KG1 (cell line): ENCODE measurements at regions not wholly inside any gene's neighbourhood (a gene's known extent, or its start where the extent isn't known, plus 50 kb on each side); places are given as distances from the start of the nearest gene placed in this dataset.
"Not testable (repeated sequence)": the region's sequence is repeated elsewhere in the genome, so short reads cannot be mapped to it uniquely, and the experiment has no call there.

Experiments used
- DNase-seq: peaks from one replicate; lab custom pipeline; 2025; lab: John Stamatoyannopoulos, UW

- no peak for DNase-seq
Measured at GRCh38 chr4:23533859-23534258, 356.0 kb downstream of the PPARGC1A start.

- no peak for DNase-seq
Measured at GRCh38 chr4:23516716-23517115, 373.1 kb downstream of the PPARGC1A start.

GRCh38 chr4:23504083-23504482 lies 385.8 kb downstream of the PPARGC1A start:
- no peak for DNase-seq

- no peak for DNase-seq
Measured at GRCh38 chr4:23500894-23501449, 388.9 kb downstream of the PPARGC1A start.

GRCh38 chr4:23485801-23486200 lies 404.0 kb downstream of the PPARGC1A start:
- no peak for DNase-seq

- no peak for DNase-seq
Measured at GRCh38 chr4:23484689-23485088, 405.2 kb downstream of the PPARGC1A start.

- DNase-seq = no peak
Measured at GRCh38 chr4:23483320-23483960, 406.4 kb downstream of the PPARGC1A start.

- DNase-seq = no peak
Measured at GRCh38 chr4:23481566-23481965, 408.3 kb downstream of the PPARGC1A start.

GRCh38 chr4:23477905-23478304 lies 411.9 kb downstream of the PPARGC1A start:
- DNase-seq = no peak

GRCh38 chr4:23476515-23477090 lies 413.2 kb downstream of the PPARGC1A start:
- DNase-seq = no peak

GRCh38 chr4:23463071-23463470 lies 426.8 kb downstream of the PPARGC1A start:
- no peak for DNase-seq

GRCh38 chr4:23458054-23458453 lies 431.8 kb downstream of the PPARGC1A start:
- DNase-seq = no peak

- DNase-seq = no peak
Measured at GRCh38 chr4:23456864-23457263, 433.0 kb downstream of the PPARGC1A start.

GRCh38 chr4:23455456-23456158 lies 434.2 kb downstream of the PPARGC1A start:
- DNase-seq = no peak

- DNase-seq = no peak
Measured at GRCh38 chr4:23441530-23442069, 448.2 kb downstream of the PPARGC1A start.

- no peak for DNase-seq
Measured at GRCh38 chr4:23438764-23439163, 451.1 kb downstream of the PPARGC1A start.

GRCh38 chr4:23429497-23429896 lies 460.4 kb downstream of the PPARGC1A start:
- no peak for DNase-seq

GRCh38 chr4:23425570-23425969 lies 464.3 kb downstream of the PPARGC1A start:
- DNase-seq = no peak

- no peak for DNase-seq
Measured at GRCh38 chr4:23423540-23423939, 466.3 kb downstream of the PPARGC1A start.

GRCh38 chr4:23422878-23423277 lies 467.0 kb downstream of the PPARGC1A start:
- no peak for DNase-seq

GRCh38 chr4:23413631-23414030 lies 476.2 kb downstream of the PPARGC1A start:
- DNase-seq = no peak

GRCh38 chr4:23412701-23413100 lies 477.1 kb downstream of the PPARGC1A start:
- no peak for DNase-seq

GRCh38 chr4:23408913-23409312 lies 480.9 kb downstream of the PPARGC1A start:
- not testable (repeated sequence) for DNase-seq
